Neural progenitor cell (in vitro differentiated cells): ENCODE measurements at regions not wholly inside any gene's neighbourhood (a gene's known extent, or its start where the extent isn't known, plus 50 kb on each side); places are given as distances from the start of the nearest gene placed in this dataset.

ENCODE experiments used
- CTCF ChIP-seq: fragments of 200-600 bp; sonication (generic); IDR thresholded peaks from 2 replicates; pipeline ENCODE4 v1.5.1; 2017; ENCODE audit warnings: antibody characterized with exemption, mild to moderate bottlenecking
- EZH2 ChIP-seq: fragments of 200-600 bp; sonication (generic); IDR thresholded peaks from 2 replicates; pipeline ENCODE4 v1.6.1; 2017; ENCODE audit warnings: antibody characterized with exemption, mild to moderate bottlenecking, moderate library complexity
- EZH2phosphoT487 ChIP-seq: fragments of 200-600 bp; sonication (generic); IDR thresholded peaks from 2 replicates; pipeline ENCODE4 v1.6.1; 2017; ENCODE audit warnings: antibody characterized with exemption

GRCh38 chr4:154086247-154086646, 297.4 kb upstream of the SFRP2 start:
- TF ChIP-seq CTCF (no peak), EZH2 (no peak), EZH2phosphoT487 (no peak)
